ENCODE measurements at regions not wholly inside any gene's neighbourhood (a gene's known extent, or its start where the extent isn't known, plus 50 kb on each side); places are given as distances from the start of the nearest gene placed in this dataset.

DNA sequence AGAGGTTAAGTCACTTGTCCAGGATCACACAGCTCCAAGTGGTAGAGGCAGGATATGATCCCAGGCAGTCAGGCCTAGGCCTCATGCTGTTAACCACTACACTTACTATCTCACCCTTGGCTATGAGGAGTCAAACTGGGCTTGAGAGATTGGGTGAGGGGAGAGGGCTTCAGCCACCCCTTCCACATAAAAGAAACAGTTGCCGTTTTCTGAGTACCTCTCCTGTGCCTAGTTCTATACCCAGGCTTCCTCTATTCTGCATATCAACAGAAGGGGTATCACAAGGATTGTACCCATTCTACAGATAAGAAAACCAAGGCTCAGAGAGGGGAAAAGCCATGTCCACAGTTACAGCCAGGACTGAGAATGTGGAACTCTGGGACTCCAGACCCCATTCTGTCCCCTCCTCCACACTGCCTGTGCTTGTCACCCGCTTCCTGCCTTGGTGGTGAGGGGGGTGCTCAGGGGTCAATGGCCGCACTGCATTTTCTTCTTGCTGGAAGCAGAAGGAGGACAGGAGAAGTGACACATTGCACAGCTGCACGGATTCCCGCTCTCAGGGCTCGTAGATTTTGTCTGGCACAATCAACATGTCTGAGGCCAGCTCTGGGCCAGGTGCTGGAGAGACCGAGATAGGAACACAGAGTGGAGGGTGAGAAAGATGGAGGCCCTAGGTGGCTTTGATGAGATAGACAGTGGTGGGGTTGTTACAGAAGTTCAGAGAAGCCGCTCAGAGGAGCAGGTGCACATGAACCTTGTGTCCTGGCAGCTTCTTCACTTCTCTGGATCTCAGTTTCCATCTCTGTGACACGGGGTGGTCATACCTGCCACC, 108.4 kb upstream of the PTPN1 start:
- Histone ChIP-seq H3K79me2 (ENCODE audit: control insufficient read depth, insufficient read depth, low read length) (no peaks in the 10 kb centered on the region), H2AFZ (ENCODE audit: control insufficient read depth, low read length) (no peak overlapping the region), H3K4me2 (ENCODE audit: control insufficient read depth, extremely low read depth, insufficient read depth, low read depth, low read length) (no peak overlapping the region), H3K36me3 (ENCODE audit: control insufficient read depth in 2 of 2, extremely low read depth in 1 of 2, insufficient read depth in 2 of 2, low read length in 2 of 2) (no peaks in the 10 kb centered on the region), H3K9ac (ENCODE audit: control insufficient read depth, extremely low read depth, insufficient read depth, low read length) (no peak overlapping the region), H3K27ac (ENCODE audit: control insufficient read depth, insufficient read depth, low read length) (no peak overlapping the region), H3K9me1 (ENCODE audit: control insufficient read depth, extremely low read depth, insufficient read depth, low read length) (no peaks in the 10 kb centered on the region), H3K4me1 (ENCODE audit: control insufficient read depth, extremely low read depth, insufficient read depth, low read length) (peaks cover 6% of the 10 kb centered on the region), H3K27me3 (ENCODE audit: control insufficient read depth, extremely low read depth, insufficient read depth, low read length) (no peaks in the 10 kb centered on the region), H4K20me1 (ENCODE audit: control insufficient read depth, extremely low read depth, insufficient read depth, low read length) (no peaks in the 10 kb centered on the region), H3K4me3 (ENCODE audit: control insufficient read depth in 2 of 3, extremely low read depth in 1 of 3, insufficient read depth in 2 of 3, low read depth in 1 of 3, low read length in 3 of 3) (no peak overlapping the region), H3K9me3 (ENCODE audit: control insufficient read depth, low read depth, low read length) (no peaks in the 10 kb centered on the region)
- dilution Hi-C loops (cut with MboI; ENCODE audit: extremely low pct_ligation_motif_present, low sequenced_read_pairs): no loop called here
- FAIRE-seq: no peak
- TF ChIP-seq EZH2 (IDR thresholded peaks at IDR 0.05; ENCODE audit: low read length): no peak
- DNase-seq (ENCODE audit: low read depth, low spot score): no peak

DNA sequence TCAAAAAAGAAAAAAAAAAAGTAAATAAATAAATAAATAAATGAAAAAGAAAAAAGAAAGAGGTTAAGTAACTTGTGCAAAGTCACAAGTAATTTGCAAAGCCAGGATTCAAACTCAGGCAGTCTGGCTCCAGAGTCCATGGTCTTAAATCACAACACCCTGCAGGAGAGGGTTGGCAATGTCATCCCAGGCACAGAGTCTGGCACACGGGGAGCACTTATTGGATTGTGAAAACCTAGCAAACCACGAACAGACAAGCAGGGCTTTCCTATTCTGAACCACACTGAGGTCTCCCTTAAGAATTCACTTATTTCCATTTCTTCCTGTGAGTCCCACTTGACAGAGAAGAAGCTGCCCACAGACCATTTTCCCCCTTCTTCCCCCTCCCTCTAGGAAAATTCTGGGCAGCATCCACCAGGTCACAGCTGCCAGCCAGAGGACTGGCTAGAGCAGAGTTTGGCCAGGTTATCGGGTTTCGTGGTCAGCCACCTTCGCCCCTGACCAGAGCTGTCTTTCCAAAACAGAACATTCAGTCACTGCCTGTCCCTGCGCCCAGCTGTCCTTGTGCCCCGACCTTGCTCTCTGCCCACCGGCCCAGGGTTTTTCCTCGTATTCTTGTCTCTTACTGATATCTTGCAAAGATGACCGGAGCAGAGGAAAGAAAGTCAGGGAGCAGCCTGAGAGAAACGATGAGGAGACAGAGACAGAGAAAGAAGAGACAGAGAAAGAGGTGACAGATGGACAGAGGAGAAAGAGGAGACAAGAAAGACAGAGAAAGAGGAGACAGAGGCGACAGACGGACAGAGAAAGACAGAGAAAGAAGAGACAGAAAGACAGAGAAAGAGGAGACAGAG, 106.4 kb upstream of the PTPN1 start:
- DNase-seq (ENCODE audit: low read depth, low spot score) (no peak), FAIRE-seq (no peak)
- Histone ChIP-seq H3K36me3 (ENCODE audit: control insufficient read depth in 2 of 2, extremely low read depth in 1 of 2, insufficient read depth in 2 of 2, low read length in 2 of 2) (no peaks in the 10 kb centered on the region), H3K4me3 (ENCODE audit: control insufficient read depth in 2 of 3, extremely low read depth in 1 of 3, insufficient read depth in 2 of 3, low read depth in 1 of 3, low read length in 3 of 3) (no peak overlapping the region), H3K4me2 (ENCODE audit: control insufficient read depth, extremely low read depth, insufficient read depth, low read depth, low read length) (no peak overlapping the region), H3K9me1 (ENCODE audit: control insufficient read depth, extremely low read depth, insufficient read depth, low read length) (no peaks in the 10 kb centered on the region), H3K4me1 (ENCODE audit: control insufficient read depth, extremely low read depth, insufficient read depth, low read length) (peaks cover 6% of the 10 kb centered on the region), H3K27ac (ENCODE audit: control insufficient read depth, insufficient read depth, low read length) (no peak overlapping the region), H3K27me3 (ENCODE audit: control insufficient read depth, extremely low read depth, insufficient read depth, low read length) (no peaks in the 10 kb centered on the region), H2AFZ (ENCODE audit: control insufficient read depth, low read length) (no peak overlapping the region), H3K9ac (ENCODE audit: control insufficient read depth, extremely low read depth, insufficient read depth, low read length) (no peak overlapping the region), H4K20me1 (ENCODE audit: control insufficient read depth, extremely low read depth, insufficient read depth, low read length) (no peaks in the 10 kb centered on the region), H3K9me3 (ENCODE audit: control insufficient read depth, low read depth, low read length) (no peaks in the 10 kb centered on the region), H3K79me2 (ENCODE audit: control insufficient read depth, insufficient read depth, low read length) (no peaks in the 10 kb centered on the region)
- dilution Hi-C loops (cut with MboI; ENCODE audit: extremely low pct_ligation_motif_present, low sequenced_read_pairs): no loop called here
- TF ChIP-seq, protein P1, sequence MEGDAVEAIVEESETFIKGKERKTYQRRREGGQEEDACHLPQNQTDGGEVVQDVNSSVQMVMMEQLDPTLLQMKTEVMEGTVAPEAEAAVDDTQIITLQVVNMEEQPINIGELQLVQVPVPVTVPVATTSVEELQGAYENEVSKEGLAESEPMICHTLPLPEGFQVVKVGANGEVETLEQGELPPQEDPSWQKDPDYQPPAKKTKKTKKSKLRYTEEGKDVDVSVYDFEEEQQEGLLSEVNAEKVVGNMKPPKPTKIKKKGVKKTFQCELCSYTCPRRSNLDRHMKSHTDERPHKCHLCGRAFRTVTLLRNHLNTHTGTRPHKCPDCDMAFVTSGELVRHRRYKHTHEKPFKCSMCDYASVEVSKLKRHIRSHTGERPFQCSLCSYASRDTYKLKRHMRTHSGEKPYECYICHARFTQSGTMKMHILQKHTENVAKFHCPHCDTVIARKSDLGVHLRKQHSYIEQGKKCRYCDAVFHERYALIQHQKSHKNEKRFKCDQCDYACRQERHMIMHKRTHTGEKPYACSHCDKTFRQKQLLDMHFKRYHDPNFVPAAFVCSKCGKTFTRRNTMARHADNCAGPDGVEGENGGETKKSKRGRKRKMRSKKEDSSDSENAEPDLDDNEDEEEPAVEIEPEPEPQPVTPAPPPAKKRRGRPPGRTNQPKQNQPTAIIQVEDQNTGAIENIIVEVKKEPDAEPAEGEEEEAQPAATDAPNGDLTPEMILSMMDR (optimal IDR thresholded peaks at IDR 0.05 in 1 of 3, IDR thresholded peaks at IDR 0.05 in 1 of 3, conservative IDR thresholded peaks at IDR 0.05 in 1 of 3; ENCODE audit: extremely low read depth in 1 of 3, insufficient read depth in 2 of 3, low read length in 3 of 3): no peak
- no peak for TF ChIP-seq EZH2 (IDR thresholded peaks at IDR 0.05; ENCODE audit: low read length)

Data from keratinocyte (primary cell).